HCT116 (cell line): ENCODE measurements at regions not wholly inside any gene's neighbourhood (a gene's known extent, or its start where the extent isn't known, plus 50 kb on each side); places are given as distances from the start of the nearest gene placed in this dataset.

Experiments
- ATAC-seq: fragments of 200-7000 bp; cut with Tn5 transposase; 2 replicates; pipeline ENCODE4 v1.9.1; 2020; ENCODE audit warnings: mild to moderate bottlenecking, moderate library complexity
- BruUV-seq: library from RNA; stranded (reverse); fragments of 400-500 nt; replicated peaks from 2 replicates; lab custom pipeline; 2021; lab: Mats Ljungman, UMichigan
- CTCF ChIA-PET: fragments of 300-600 bp; sonication (Branson Sonifier 250); formaldehyde crosslinking; loops from one replicate; lab custom pipeline; 2021; ENCODE audit warnings: antibody characterized with exemption; lab: Charles Lee
- POLR2A ChIA-PET: fragments of 300-600, 350-600 bp; sonication (Branson Sonifier 250); formaldehyde crosslinking; loops from one replicate; lab custom pipeline; 2021; ENCODE audit warnings: antibody characterized with exemption; lab: Charles Lee
- RAD21 ChIA-PET, 2 experiments: fragments of 300-600 bp; sonication (Branson Sonifier 250); formaldehyde crosslinking; loops; one replicate each; lab custom pipeline; 2023; ENCODE audit warnings: low total read pairs in 2 of 2; ENCODE audit not compliant: uncharacterized antibody in 2 of 2, unreplicated experiment in 2 of 2, low non-redundant PET in 1 of 2; lab: Charles Lee
- DNase-seq: peaks from one replicate; pipeline ENCODE4 v3.0.0-alpha.2; 2010; ENCODE audit warnings: low read depth, low spot score
- H2AFZ ChIP-seq: fragments of 200-600 bp; shearing (Covaris generic), sonication (generic); 2 replicates; pipeline ENCODE4 v1.6.1; 2017; ENCODE audit warnings: low read depth, mixed run types, mixed read lengths, antibody characterized with exemption, low read length; ENCODE audit not compliant: poor library complexity, severe bottlenecking
- H3K27ac ChIP-seq: 2 replicates; pipeline ENCODE4 v1.5.1; 2012; ENCODE audit warnings: low read depth, low read length
- H3K27me3 ChIP-seq: fragments of 200-600 bp; sonication (generic); 2 replicates; pipeline ENCODE4 v1.6.1; 2016; ENCODE audit warnings: mixed run types, low read length, mixed read lengths; ENCODE audit not compliant: insufficient read depth
- H3K36me3 ChIP-seq, 2 experiments: fragments of 200-500 bp in 1 of 2; fragments of 200-600 bp in 1 of 2; sonication (Bioruptor generic) in 1 of 2; sonication (generic) in 1 of 2; 2 replicates each; pipeline versions ENCODE4 v1.5.1 to v1.6.1; 2014 to 2016; ENCODE audit warnings: low read length in 2 of 2, inconsistent platforms in 1 of 2, mixed read lengths in 1 of 2, mixed run types in 1 of 2; ENCODE audit not compliant: insufficient read depth in 2 of 2, control insufficient read depth in 1 of 2
- H3K4me1 ChIP-seq, 2 experiments: fragments of 200-600 bp in 1 of 2; sonication (generic) in 1 of 2; 2 replicates each; pipeline versions ENCODE4 v1.5.1 to v1.6.1; 2012 to 2017; ENCODE audit warnings: low read length in 2 of 2, inconsistent platforms in 1 of 2, mild to moderate bottlenecking in 1 of 2, mixed read lengths in 1 of 2, mixed run types in 1 of 2, moderate library complexity in 1 of 2; ENCODE audit not compliant: insufficient read depth in 2 of 2, control insufficient read depth in 1 of 2
- H3K4me2 ChIP-seq: fragments of 200-600 bp; sonication (generic); 2 replicates; pipeline ENCODE4 v1.6.1; 2017; ENCODE audit warnings: mixed run types, low read length, mixed read lengths
- H3K4me3 ChIP-seq, 2 experiments: fragments of 200-600 bp in 1 of 2; sonication (generic) in 1 of 2; replicated peaks in 1 of 2; 2 replicates each; pipeline ENCODE4 v1.5.1; 2011 to 2016; ENCODE audit warnings: low read length in 2 of 2, control low read depth in 1 of 2, low read depth in 1 of 2, mild to moderate bottlenecking in 1 of 2, mixed read lengths in 1 of 2, mixed run types in 1 of 2
- H3K79me2 ChIP-seq: fragments of 200-600 bp; sonication (generic); 2 replicates; pipeline ENCODE4 v1.6.1; 2017; ENCODE audit warnings: mild to moderate bottlenecking, mixed run types, low read length, moderate library complexity, mixed read lengths; ENCODE audit not compliant: insufficient read depth
- H3K9ac ChIP-seq: fragments of 200-600 bp; sonication (generic); 2 replicates; pipeline ENCODE4 v1.6.1; 2016; ENCODE audit warnings: low read length, mixed read lengths
- H3K9me2 ChIP-seq: fragments of 200-600 bp; sonication (generic), shearing (Covaris generic); 2 replicates; pipeline ENCODE4 v1.6.1; 2017; ENCODE audit warnings: mixed run types, mild to moderate bottlenecking, moderate library complexity; ENCODE audit not compliant: insufficient read depth
- H3K9me3 ChIP-seq, 2 experiments: fragments of 200-500 bp in 1 of 2; fragments of 200-600 bp in 1 of 2; sonication (Bioruptor generic) in 1 of 2; sonication (generic) in 1 of 2; 2 replicates each; pipeline ENCODE4 v1.6.1; 2014 to 2017; ENCODE audit warnings: low read length in 2 of 2, mixed read lengths in 2 of 2, inconsistent platforms in 1 of 2, low read depth in 1 of 2, mild to moderate bottlenecking in 1 of 2, mixed run types in 1 of 2, moderate library complexity in 1 of 2; ENCODE audit not compliant: control insufficient read depth in 1 of 2, insufficient read depth in 1 of 2
- H4K20me1 ChIP-seq: fragments of 200-600 bp; sonication (generic), shearing (Covaris generic); 2 replicates; pipeline ENCODE4 v1.6.1; 2017; ENCODE audit warnings: mixed run types, mild to moderate bottlenecking, moderate library complexity; ENCODE audit not compliant: insufficient read depth
- CEBPB ChIP-seq: IDR thresholded peaks from 2 replicates; pipeline ENCODE4 v1.6.1; 2012; ENCODE audit warnings: low read depth
- EGR1 ChIP-seq: IDR thresholded peaks from 2 replicates; pipeline ENCODE4 v1.6.1; 2012; ENCODE audit warnings: low read depth
- JUND ChIP-seq: IDR thresholded peaks from 2 replicates; pipeline ENCODE4 v1.6.1; 2012
- POLR2AphosphoS5 ChIP-seq: IDR thresholded peaks from 2 replicates; pipeline ENCODE4 v1.6.1; 2011; ENCODE audit warnings: mild to moderate bottlenecking, low read depth, low read length, moderate library complexity
- RAD21 ChIP-seq: IDR thresholded peaks from 2 replicates; pipeline ENCODE4 v1.6.1; 2012; ENCODE audit warnings: low read depth, mild to moderate bottlenecking
- SIN3A ChIP-seq: IDR thresholded peaks from 2 replicates; pipeline ENCODE4 v1.6.1; 2012; ENCODE audit warnings: low read depth
- SP1 ChIP-seq: IDR thresholded peaks from 2 replicates; pipeline ENCODE4 v1.6.1; 2012; ENCODE audit warnings: low read depth
- TCF7L2 ChIP-seq: IDR thresholded peaks from 2 replicates; pipeline ENCODE4 v1.7.0; 2011; ENCODE audit warnings: borderline replicate concordance, inconsistent platforms; ENCODE audit not compliant: insufficient read depth, insufficient read length; ENCODE audit errors: extremely low read depth
- ZNF274 ChIP-seq: fragments of 200-500 bp; sonication (Bioruptor generic); IDR thresholded peaks from 2 replicates; pipeline ENCODE4 v1.6.1; 2014; ENCODE audit warnings: mild to moderate bottlenecking, low read depth, low read length, inconsistent platforms
- intact Hi-C: fragments of 100-400 bp; cut with micrococcal nuclease; formaldehyde crosslinking; loops from 2 replicates; pipeline ENCODE4 v1.10.0; 2022
- TF ChIP-seq, protein P1 (sequence below): IDR thresholded peaks from 2 replicates; pipeline ENCODE4 v1.6.1; 2012; ENCODE audit warnings: low read depth
- TF ChIP-seq, protein P2 (sequence below): IDR thresholded peaks from 2 replicates; pipeline ENCODE4 v1.6.1; 2011; ENCODE audit warnings: mild to moderate bottlenecking, low read length, moderate library complexity; ENCODE audit not compliant: insufficient replicate concordance; ENCODE audit errors: extremely low read depth
- TF ChIP-seq, protein P3 (sequence below): IDR thresholded peaks from 2 replicates; pipeline ENCODE4 v1.6.1; 2012

- H3K79me2 ChIP-seq = no peaks in the 10 kb centered on the region
- no peak for DNase-seq
- no peak overlapping the region for H3K27ac ChIP-seq
- no peak overlapping the region for H3K4me3 ChIP-seq
- H3K9ac ChIP-seq = no peak overlapping the region
- no peak for ATAC-seq
- POLR2A ChIA-PET = no interaction called here
- RAD21 ChIA-PET = no interaction called here
- H3K27me3 ChIP-seq = peaks cover 7% of the 10 kb centered on the region; the same call in 1 of the 2 replicates
- no peak overlapping the region for H3K4me2 ChIP-seq
- no peaks in the 10 kb centered on the region; the same call in 1 of the 2 replicates for H3K9me2 ChIP-seq
- intact Hi-C loops = no loop called here
- CTCF ChIA-PET = no interaction called here
- no peaks in the 10 kb centered on the region for H3K9me3 ChIP-seq
- H2AFZ ChIP-seq = no peak overlapping the region
- H4K20me1 ChIP-seq = no peaks in the 10 kb centered on the region
- H3K4me1 ChIP-seq = no peaks in the 10 kb centered on the region
- TF ChIP-seq RAD21 (no peak), TCF7L2 (no peak), SP1 (no peak), ZNF274 (no peak), JUND (no peak), CEBPB (no peak), POLR2AphosphoS5 (no peak), EGR1 (no peak), SIN3A (no peak)
- TF ChIP-seq, protein P1, sequence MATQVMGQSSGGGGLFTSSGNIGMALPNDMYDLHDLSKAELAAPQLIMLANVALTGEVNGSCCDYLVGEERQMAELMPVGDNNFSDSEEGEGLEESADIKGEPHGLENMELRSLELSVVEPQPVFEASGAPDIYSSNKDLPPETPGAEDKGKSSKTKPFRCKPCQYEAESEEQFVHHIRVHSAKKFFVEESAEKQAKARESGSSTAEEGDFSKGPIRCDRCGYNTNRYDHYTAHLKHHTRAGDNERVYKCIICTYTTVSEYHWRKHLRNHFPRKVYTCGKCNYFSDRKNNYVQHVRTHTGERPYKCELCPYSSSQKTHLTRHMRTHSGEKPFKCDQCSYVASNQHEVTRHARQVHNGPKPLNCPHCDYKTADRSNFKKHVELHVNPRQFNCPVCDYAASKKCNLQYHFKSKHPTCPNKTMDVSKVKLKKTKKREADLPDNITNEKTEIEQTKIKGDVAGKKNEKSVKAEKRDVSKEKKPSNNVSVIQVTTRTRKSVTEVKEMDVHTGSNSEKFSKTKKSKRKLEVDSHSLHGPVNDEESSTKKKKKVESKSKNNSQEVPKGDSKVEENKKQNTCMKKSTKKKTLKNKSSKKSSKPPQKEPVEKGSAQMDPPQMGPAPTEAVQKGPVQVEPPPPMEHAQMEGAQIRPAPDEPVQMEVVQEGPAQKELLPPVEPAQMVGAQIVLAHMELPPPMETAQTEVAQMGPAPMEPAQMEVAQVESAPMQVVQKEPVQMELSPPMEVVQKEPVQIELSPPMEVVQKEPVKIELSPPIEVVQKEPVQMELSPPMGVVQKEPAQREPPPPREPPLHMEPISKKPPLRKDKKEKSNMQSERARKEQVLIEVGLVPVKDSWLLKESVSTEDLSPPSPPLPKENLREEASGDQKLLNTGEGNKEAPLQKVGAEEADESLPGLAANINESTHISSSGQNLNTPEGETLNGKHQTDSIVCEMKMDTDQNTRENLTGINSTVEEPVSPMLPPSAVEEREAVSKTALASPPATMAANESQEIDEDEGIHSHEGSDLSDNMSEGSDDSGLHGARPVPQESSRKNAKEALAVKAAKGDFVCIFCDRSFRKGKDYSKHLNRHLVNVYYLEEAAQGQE = no peak
- TF ChIP-seq, protein P2, sequence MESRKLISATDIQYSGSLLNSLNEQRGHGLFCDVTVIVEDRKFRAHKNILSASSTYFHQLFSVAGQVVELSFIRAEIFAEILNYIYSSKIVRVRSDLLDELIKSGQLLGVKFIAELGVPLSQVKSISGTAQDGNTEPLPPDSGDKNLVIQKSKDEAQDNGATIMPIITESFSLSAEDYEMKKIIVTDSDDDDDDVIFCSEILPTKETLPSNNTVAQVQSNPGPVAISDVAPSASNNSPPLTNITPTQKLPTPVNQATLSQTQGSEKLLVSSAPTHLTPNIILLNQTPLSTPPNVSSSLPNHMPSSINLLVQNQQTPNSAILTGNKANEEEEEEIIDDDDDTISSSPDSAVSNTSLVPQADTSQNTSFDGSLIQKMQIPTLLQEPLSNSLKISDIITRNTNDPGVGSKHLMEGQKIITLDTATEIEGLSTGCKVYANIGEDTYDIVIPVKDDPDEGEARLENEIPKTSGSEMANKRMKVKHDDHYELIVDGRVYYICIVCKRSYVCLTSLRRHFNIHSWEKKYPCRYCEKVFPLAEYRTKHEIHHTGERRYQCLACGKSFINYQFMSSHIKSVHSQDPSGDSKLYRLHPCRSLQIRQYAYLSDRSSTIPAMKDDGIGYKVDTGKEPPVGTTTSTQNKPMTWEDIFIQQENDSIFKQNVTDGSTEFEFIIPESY = no peak
- TF ChIP-seq, protein P3, sequence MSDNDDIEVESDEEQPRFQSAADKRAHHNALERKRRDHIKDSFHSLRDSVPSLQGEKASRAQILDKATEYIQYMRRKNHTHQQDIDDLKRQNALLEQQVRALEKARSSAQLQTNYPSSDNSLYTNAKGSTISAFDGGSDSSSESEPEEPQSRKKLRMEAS = no peak
- no TSS peak for BruUV-seq
- no peaks in the 10 kb centered on the region for H3K36me3 ChIP-seq
Measured at GRCh38 chr9:115411993-115412452, 294.1 kb upstream of the TNC start.
